HG03521 (cell line): ENCODE measurements at regions not wholly inside any gene's neighbourhood (a gene's known extent, or its start where the extent isn't known, plus 50 kb on each side); places are given as distances from the start of the nearest gene placed in this dataset.
"Not testable (repeated sequence)": the region's sequence is repeated elsewhere in the genome, so short reads cannot be mapped to it uniquely, and the experiment has no call there.

Experiments
- ATAC-seq: cut with Tn5 transposase; IDR thresholded peaks from one replicate; pipeline ENCODE4 v1.9.1; 2021; ENCODE audit warnings: mild to moderate bottlenecking, moderate library complexity; ENCODE audit not compliant: unreplicated experiment

GRCh38 chr1:149635290-149635899, 51.7 kb downstream of the PPIAL4C start:
- not testable (repeated sequence) for ATAC-seq

DNA sequence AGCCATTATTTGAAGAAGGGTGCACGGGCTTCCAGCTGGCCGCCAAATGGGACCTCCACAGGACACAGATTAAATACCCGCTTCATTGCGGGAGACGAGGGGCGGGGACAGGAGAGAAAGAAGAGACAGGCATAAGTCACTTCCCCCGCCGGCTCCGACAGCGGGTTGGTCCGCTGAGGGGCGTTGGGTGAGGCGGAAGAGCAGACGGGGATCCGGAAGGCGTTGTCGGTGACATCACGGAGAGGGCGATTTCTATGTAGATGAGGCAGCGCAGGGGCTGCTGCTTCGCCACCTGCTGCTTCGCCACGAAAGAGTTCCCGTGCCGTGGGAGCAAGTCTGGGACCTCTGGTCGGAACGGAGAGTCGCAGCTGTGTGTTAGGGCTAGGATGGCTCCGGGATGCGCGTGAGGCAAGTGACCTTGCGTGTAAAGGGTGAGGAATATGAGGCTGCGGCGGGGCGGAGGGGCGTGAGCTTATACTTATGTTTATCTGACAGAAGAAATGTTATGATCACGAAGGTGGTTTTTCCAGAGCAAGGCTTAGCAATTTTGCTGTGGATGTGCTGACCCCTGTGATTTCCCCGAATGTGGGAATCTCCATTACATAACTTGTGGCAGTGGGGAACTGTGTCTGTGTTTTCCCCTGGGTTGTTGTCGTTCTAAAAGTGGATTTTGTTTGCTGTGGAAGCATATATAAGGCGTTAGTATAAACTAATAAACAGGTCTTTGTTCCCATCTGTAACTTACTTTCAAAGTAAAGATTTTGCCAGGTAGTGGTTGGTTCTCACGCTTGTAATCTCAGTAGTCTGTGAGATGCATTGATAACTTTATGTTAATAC, 52.9 kb downstream of the PPIAL4C start:
- peak; percentile 88 for ATAC-seq

DNA sequence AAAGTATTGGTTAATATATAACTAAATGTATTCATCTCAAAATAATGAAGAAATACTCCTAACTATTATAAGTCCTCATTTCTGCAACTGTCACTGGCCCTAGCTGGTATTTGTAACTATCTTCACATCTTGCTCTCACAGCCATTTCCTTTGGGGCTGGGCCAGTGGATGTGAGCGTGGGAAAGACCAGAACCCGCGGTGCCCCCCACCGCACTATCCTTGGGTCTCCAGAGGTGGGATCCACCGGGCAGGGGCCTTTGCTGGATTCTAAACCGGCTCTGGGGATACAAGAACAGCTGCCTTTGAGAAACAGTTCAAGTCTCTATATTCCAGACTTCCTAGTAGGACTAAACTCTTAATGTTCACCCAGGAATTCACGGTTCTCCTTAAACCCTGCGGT, 54.8 kb downstream of the PPIAL4C start:
- ATAC-seq, result not testable (repeated sequence)

DNA sequence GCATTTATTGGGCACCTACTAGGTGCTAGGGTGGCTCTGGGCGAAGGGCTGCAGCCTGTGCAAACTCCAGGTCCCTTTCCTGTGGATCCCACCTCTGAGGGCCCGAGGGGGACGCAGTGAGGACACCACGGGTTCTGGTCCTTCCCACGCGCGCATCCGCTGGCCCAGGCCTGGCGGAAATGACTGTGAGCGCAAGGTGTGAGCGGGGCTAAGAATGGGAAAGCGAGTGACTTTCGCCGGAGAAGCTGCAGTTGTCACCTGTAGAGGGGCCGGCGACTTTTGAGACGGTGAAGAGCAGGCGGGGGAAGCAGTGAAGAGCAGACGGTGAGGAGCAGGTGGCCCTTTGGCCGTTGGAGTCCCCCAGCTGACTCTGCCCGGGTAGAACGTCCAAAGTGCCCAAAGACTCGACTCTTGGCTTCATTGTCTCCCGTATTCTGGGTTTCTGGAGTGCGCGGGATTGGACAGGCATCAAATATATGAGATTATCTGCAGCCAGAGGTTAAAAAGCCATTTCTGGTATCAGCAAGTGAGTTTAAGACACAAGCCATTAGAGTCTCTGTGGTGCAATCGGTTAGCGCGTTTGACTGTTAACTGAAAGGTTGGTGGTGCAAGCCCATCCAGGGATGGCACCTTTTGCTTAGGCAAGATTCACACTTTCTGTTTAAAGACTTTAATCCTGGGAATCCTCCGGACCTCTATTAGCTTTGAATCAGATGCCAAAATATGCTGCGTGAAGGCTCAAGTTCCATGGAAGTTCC, 55.4 kb downstream of the PPIAL4C start:
- not testable (repeated sequence) for ATAC-seq

DNA sequence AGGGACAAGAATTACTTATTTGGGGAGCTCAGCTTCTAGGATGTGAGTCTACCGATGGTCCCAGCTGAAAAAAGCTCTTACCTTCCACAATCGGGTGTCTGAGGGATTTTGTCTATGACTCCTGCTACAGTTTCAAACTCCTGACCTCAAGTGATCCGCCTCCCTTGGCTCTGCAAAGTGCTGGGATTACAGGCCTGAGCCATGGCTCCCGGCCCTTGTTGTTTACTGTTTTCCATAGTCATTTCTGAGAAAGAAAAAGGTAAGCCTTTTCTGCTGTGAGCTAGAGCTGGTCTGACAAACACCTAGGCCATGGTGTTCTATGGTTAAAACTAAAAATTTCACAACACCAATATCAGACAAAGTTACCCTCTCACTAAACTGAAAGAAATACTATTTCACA, 57.5 kb downstream of the PPIAL4C start:
- ATAC-seq, result not testable (repeated sequence)

DNA sequence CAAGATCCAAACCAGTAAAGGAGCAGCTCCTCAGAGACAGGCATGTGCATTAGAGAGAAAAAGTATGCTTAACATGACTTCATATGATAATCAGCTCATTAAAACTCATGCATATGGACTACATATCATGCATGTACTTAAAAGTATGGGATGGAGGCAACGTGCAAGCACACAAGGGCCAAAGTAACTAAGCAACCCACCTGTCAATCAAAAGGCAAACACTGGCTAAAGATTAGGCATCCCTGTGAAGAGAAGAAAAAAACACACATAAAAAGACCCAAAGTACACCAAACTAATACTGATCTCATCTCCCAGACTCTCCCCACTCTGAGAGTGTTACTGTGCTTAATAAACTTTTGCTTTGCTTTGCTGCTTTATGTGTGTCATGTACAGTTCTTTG, 61.2 kb downstream of the PPIAL4C start:
- ATAC-seq, result not testable (repeated sequence)

- ATAC-seq, result not testable (repeated sequence)
These were observed 62.8 kb downstream of the PPIAL4C start for GRCh38 chr1:149646360-149647017.

- ATAC-seq, result not testable (repeated sequence)
These were observed 63.3 kb downstream of the PPIAL4C start for GRCh38 chr1:149647018-149647373.

GRCh38 chr1:149657750-149658149, 74.1 kb downstream of the PPIAL4C start:
- ATAC-seq, result not testable (repeated sequence)

DNA sequence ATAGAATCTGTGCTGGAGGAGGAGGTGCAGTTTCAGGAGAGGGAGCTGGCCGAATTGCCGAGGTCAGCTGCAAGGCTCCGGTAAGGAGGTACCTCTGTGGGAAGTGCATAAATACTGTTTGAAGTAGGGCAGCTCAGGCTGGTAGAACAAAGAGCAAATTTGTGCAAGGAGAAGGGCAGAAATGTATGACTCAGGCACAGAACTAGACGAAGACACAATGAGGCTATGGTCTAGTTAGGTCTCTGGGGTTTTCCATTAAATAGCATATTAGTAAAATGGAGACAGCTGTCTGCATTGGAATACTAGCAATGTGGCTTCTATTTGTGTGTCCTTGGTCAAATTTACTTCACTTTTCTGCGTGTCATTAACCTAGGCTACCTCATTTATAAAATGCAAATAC, 74.5 kb downstream of the PPIAL4C start:
- not testable (repeated sequence) for ATAC-seq

DNA sequence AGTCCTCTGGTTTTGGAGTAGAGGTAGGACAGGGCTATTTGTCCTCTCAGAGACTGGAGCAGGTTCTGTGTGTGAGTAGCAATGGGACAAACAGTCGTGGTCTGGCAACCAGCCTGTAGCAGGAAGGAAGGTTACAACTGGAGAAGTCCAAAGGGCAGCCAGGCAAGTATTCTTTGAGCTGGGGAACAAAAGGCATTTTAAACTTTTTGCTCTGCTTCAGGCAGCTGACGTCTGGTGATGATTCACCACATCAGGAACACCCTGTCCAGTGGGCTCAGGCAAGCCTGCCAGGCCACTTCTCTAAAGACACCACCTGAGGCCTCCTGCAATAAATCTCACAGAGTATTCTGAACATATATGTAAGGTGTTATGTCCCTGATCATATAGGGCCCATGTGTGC, 81.0 kb downstream of the PPIAL4C start:
- ATAC-seq, result not testable (repeated sequence)

GRCh38 chr1:149665033-149665432, 81.4 kb downstream of the PPIAL4C start:
- ATAC-seq, result not testable (repeated sequence)

- ATAC-seq, result not testable (repeated sequence)
These were observed 81.9 kb downstream of the PPIAL4C start for GRCh38 chr1:149665528-149665927.

DNA sequence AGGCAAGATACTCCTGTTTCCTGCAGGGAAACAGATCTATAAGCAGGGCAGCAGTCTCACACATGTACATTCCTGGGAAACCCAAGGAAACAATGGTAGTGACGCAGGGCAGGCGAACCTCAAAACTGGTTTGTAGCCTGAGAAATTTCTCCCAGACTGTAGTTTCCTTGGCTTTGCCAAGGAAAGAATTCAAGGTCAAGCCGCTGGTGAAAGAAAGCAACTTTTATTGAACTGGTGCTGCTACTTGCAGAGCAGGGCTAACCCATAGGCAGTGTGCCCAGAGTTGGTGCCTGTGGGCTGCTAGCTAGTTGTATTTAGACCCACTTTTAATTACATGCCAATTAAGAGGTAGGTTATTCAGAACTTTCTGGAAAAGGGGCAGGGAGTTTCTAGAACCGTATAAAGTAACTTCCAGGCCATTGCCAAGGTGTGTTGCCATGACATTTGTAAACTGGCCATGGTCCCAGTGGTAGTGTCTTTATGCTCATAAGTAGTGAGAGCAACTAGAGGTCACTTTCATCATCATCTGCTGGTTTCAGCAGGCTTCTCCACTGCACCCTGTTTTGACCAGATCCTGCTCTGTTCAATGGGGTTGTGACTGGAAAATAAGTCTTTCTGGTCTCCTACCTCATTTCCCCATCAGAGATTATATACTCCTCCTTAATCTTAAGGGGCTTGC, 89.7 kb downstream of the PPIAL4C start:
- ATAC-seq, result not testable (repeated sequence)

DNA sequence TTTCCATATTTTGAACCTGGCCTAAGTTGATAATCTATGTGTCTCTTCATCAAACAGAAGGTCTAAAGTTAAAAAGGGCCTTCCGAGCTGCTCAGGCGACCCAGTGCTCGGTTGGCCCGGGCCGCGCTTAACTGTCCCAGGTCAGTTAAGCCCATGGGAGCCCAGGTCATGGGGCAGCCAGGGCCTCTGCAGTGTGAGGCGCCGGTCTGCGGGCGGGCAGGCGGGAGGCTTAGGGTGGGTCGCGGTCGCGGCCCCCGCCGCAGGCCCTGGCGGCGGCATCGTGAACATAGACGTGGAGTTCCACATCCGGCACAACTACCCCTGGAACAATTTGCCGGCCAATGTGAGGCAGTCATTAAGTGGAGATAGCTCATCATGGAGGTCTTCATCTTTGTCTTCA, 91.3 kb downstream of the PPIAL4C start:
- not testable (repeated sequence) for ATAC-seq

- not testable (repeated sequence) for ATAC-seq
These were observed 93.7 kb downstream of the PPIAL4C start for GRCh38 chr1:149677359-149677758.

GRCh38 chr1:149686593-149687238, 95.8 kb upstream of the FCGR1A start:
- ATAC-seq, result not testable (repeated sequence)

GRCh38 chr1:149691399-149691798, 91.1 kb upstream of the FCGR1A start:
- not testable (repeated sequence) for ATAC-seq

DNA sequence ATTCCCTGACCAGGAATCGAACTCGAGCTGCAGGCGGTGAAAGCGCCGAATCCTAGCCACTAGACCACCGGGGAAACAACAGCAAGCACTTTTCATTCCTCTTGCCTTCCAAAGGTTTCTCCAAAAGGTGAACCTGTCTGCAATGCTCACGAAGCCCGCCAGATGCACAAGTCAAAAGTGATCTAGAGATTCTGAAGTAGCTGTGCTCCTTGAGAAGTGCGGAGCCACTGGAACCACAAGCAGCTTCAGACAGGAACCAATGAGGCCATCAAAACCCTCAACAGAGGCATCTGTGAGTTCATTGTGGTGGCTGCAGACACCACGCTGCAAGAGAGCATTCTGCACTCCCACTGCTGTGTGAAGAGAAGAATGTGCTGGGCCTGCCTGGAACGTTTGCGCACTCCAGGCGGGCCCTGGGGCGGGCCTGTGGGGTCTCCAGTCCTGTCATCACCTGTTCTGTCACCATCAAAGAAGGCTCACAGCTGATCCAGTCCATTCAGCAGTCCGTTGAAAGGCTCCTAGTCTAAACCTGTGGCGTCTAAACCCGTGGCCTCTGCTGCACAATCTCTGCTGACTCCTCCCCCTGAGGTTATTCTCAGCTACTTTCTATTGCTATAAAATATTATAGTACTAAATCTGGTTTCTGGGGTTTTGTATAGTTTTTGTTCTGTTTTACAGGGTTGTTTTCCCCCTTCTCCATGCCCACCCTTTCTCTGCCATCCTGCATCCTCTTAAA, 89.5 kb upstream of the FCGR1A start:
- not testable (repeated sequence) for ATAC-seq
